ENCODE measurements at regions not wholly inside any gene's neighbourhood (a gene's known extent, or its start where the extent isn't known, plus 50 kb on each side); places are given as distances from the start of the nearest gene placed in this dataset.

- no peak for TF ChIP-seq CTCF (IDR thresholded peaks at IDR 0.05)
- H3K4me3 ChIP-seq, result no peak overlapping the region
- H3K27ac ChIP-seq, result no peak overlapping the region
- DNase-seq (ENCODE audit: low spot score), result no peak
Measured at GRCh38 chr2:47301731-47302130, 67.4 kb upstream of the EPCAM start.

DNA sequence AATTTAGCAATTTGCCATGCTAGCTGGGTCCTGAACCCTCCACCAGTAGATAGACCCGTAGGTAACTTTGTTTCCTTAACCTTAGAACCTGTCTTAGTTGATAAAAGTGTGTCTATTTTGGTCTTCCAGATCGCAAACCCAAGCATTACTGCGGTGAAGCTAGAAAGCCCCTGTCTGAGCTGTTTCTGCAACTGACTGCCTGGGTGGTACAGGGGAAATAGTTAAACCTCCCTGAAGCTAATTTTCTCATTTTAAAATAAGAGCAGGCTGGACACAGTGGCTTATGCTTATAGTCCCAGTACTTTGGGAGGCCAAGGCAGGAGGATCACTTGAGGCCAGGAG, 67.9 kb upstream of the EPCAM start:
- no peak overlapping the region for H3K27ac ChIP-seq
- no peak for TF ChIP-seq CTCF (IDR thresholded peaks at IDR 0.05)
- no peak for DNase-seq (ENCODE audit: low spot score)
- no peak overlapping the region for H3K4me3 ChIP-seq

GRCh38 chr2:47300609-47301276, 68.4 kb upstream of the EPCAM start:
- no peak overlapping the region for H3K27ac ChIP-seq
- no peak for TF ChIP-seq CTCF (IDR thresholded peaks at IDR 0.05)

DNA sequence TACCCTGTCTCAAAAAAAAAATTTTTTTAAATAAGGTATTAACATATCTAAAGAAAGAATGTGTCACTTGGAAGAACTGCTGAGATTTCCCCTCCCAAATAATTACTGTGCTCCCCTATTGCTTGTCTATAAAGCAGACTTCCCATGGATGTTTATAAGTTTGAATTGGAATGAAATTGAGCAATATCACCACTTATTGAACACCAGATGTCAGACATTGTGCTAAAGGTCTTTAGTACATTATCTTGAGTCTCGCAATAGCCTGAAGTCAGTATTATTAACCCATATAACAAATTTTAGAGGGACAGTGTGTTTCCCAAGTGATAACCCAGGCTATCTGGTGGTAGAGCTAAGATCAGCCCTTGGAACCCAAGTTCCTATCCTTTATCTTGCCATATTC, 69.0 kb upstream of the EPCAM start:
- no peak overlapping the region for H3K27ac ChIP-seq
- TF ChIP-seq CTCF (IDR thresholded peaks at IDR 0.05), result no peak
- H3K4me3 ChIP-seq, result no peak overlapping the region
- no peak for DNase-seq (ENCODE audit: low spot score)

More at GRCh38 chr2:47300609-47301276, 68.4 kb upstream of the EPCAM start:
- no peak for DNase-seq (ENCODE audit: low spot score)
- H3K4me3 ChIP-seq, result no peak overlapping the region

GRCh38 chr2:47299555-47299954, 69.6 kb upstream of the EPCAM start:
- no peak for TF ChIP-seq CTCF (IDR thresholded peaks at IDR 0.05)
- Histone ChIP-seq H3K4me3 (no peak overlapping the region), H3K27ac (no peak overlapping the region)
- DNase-seq (ENCODE audit: low spot score), result no peak

- TF ChIP-seq CTCF (IDR thresholded peaks at IDR 0.05), result no peak
- H3K4me3 ChIP-seq, result no peak overlapping the region
- no peak overlapping the region for H3K27ac ChIP-seq
- DNase-seq (ENCODE audit: low spot score), result no peak
Measured at GRCh38 chr2:47298771-47299170, 70.3 kb upstream of the EPCAM start.

- no peak overlapping the region for H3K27ac ChIP-seq
- no peak for DNase-seq (ENCODE audit: low spot score)
- H3K4me3 ChIP-seq, result no peak overlapping the region
- TF ChIP-seq CTCF (IDR thresholded peaks at IDR 0.05), result no peak
Measured at GRCh38 chr2:47297767-47298425, 71.2 kb upstream of the EPCAM start.
